CD4-positive, CD25-positive, alpha-beta regulatory T cell (primary cell): ENCODE measurements at regions not wholly inside any gene's neighbourhood (a gene's known extent, or its start where the extent isn't known, plus 50 kb on each side); places are given as distances from the start of the nearest gene placed in this dataset.

Experiments
- ATAC-seq, 2 donors: fragments of 150-1000 bp; cut with Tn5 transposase; one replicate each; pipeline ENCODE4 v1.10.0; 2021; ENCODE audit warnings: low read depth in 2 of 2, moderate number of reproducible peaks in 2 of 2, moderate library complexity in 1 of 2
- DNase-seq, 3 donors: peaks; one replicate each; pipeline versions ENCODE4 v3.0.0 to v3.0.0-alpha.2; 2012 to 2022; ENCODE audit warnings: mixed read lengths in 1 of 3
- H3K27ac ChIP-seq: one replicate; pipeline ENCODE4 v1.7.0; 2013; ENCODE audit warnings: mild to moderate bottlenecking, low read length; ENCODE audit not compliant: insufficient read depth, poor library complexity, severe bottlenecking
- H3K27me3 ChIP-seq: one replicate; pipeline ENCODE4 v1.7.0; 2013; ENCODE audit warnings: low read length; ENCODE audit not compliant: control insufficient read depth, insufficient read depth
- H3K36me3 ChIP-seq: one replicate; pipeline ENCODE4 v1.7.0; 2013; ENCODE audit warnings: mild to moderate bottlenecking, low read length, moderate library complexity; ENCODE audit not compliant: control insufficient read depth, insufficient read depth
- H3K4me1 ChIP-seq: 2 replicates; pipeline ENCODE4 v1.7.0; 2013; ENCODE audit warnings: mild to moderate bottlenecking, low read length; ENCODE audit not compliant: insufficient read depth, control insufficient read depth, poor library complexity, severe bottlenecking
- H3K4me3 ChIP-seq: one replicate; pipeline ENCODE4 v1.7.0; 2013; ENCODE audit warnings: low read depth, mild to moderate bottlenecking, low read length, moderate library complexity
- H3K9me3 ChIP-seq, 2 experiments: 1 replicate in 1 of 2; 2 replicates in 1 of 2; pipeline ENCODE4 v1.7.0; 2013; ENCODE audit warnings: low read length in 2 of 2, mild to moderate bottlenecking in 1 of 2, moderate library complexity in 1 of 2; ENCODE audit not compliant: control insufficient read depth in 2 of 2
- H3K27ac Mint-ChIP-seq, 3 donors: one replicate each; pipeline ENCODE4 v1.8.0; 2020 to 2022; ENCODE audit warnings: mild to moderate bottlenecking in 3 of 3, mixed read lengths in 3 of 3, moderate library complexity in 2 of 3
- H3K27me3 Mint-ChIP-seq: one replicate; pipeline ENCODE4 v1.8.0; 2022; ENCODE audit warnings: mild to moderate bottlenecking, mixed read lengths
- H3K36me3 Mint-ChIP-seq: one replicate; pipeline ENCODE4 v1.8.0; 2020; ENCODE audit warnings: mixed read lengths
- H3K4me1 Mint-ChIP-seq, 4 donors: one replicate each; pipeline ENCODE4 v1.8.0; 2020 to 2022; ENCODE audit warnings: mixed read lengths in 4 of 4, mild to moderate bottlenecking in 1 of 4
- H3K4me3 Mint-ChIP-seq, 4 donors: one replicate each; pipeline ENCODE4 v1.8.0; 2020 to 2022; ENCODE audit warnings: mild to moderate bottlenecking in 4 of 4, mixed read lengths in 4 of 4, moderate library complexity in 3 of 4
- H3K9me3 Mint-ChIP-seq, 7 donors: one replicate each; pipeline ENCODE4 v1.8.0; 2020 to 2022; ENCODE audit warnings: mixed read lengths in 7 of 7, mild to moderate bottlenecking in 3 of 7, moderate library complexity in 2 of 7

DNA sequence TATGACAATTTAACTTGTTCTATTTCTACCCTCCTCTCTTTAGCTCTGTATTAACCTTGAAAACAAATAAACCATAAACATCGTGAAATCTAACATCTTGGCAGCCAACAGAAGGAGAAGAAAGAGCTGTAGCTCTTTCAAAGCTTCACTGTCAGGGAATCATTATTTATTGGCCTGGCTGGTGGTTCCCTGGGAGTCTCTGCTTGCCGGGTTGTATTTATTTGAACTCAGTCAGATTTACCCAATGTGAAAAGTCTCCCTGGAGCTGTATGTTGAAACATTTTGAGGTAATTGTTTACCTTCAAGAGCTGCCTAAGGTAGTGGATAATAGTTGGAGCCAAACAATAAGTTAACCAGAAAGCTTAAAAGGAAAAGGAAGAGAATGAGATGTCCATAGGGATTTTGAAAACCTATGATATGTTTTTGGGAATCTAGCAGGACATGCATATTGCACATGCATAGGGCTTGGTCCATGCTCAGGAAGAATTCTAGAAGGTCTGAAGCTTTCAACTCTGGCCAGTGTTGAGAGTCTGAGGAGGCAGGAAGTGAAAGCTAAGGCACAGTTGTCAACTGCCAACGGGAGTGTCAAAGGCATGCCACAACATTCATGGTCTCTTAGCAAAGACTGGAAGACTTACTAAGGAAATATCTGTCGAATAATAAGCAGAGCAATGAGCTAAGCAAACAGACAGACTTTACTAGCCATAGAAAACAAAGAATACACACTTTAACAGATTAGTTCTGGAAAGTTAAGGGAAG is 621.6 kb downstream of the PCDH7 start:
- no peak overlapping the region for H3K4me3 Mint-ChIP-seq
- ATAC-seq = no peak
- Histone ChIP-seq H3K4me3 (no peak overlapping the region), H3K27me3 (no peaks in the 10 kb centered on the region), H3K27ac (no peak overlapping the region), H3K9me3 (peaks cover 18% of the 10 kb centered on the region in 2 experiments), H3K4me1 (no peaks in the 10 kb centered on the region), H3K36me3 (no peaks in the 10 kb centered on the region)
- DNase-seq = no peak
- H3K4me1 Mint-ChIP-seq = no peaks in the 10 kb centered on the region
- H3K36me3 Mint-ChIP-seq = peaks cover 3% of the 10 kb centered on the region
- no peaks in the 10 kb centered on the region for H3K27me3 Mint-ChIP-seq
- peaks cover 0 to 23% (median 2%) of the 10 kb centered on the region in 7 donors for H3K9me3 Mint-ChIP-seq
- no peak overlapping the region for H3K27ac Mint-ChIP-seq

DNA sequence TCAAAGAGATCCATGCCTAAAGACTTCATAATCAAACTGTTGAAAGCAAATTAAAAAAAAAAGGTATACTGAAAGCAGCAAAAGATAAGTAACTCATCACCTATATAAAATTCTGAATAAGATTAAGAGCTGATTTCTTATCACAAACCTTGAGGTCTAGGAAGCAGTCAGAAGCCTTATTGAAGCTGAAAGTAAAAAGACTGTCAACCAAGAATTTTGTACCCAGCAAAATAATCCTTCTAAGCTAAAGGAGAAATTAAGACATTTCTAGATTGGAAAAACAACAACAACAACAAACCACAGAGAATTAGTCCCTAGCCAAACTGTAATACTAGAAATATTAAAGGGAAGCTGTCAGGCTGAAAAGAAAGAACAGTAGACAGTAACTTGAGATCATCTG is 622.9 kb downstream of the PCDH7 start:
- H3K4me3 ChIP-seq = no peak overlapping the region
- H3K36me3 ChIP-seq = no peaks in the 10 kb centered on the region
- no peak overlapping the region for H3K27ac Mint-ChIP-seq
- H3K9me3 ChIP-seq = peaks cover 14 to 18% of the 10 kb centered on the region in 2 experiments
- H3K27me3 Mint-ChIP-seq = no peaks in the 10 kb centered on the region
- ATAC-seq (no peak), DNase-seq (no peak)
- H3K4me1 ChIP-seq = no peaks in the 10 kb centered on the region
- H3K27me3 ChIP-seq = no peaks in the 10 kb centered on the region
- H3K4me3 Mint-ChIP-seq = no peak overlapping the region
- H3K27ac ChIP-seq = no peak overlapping the region
- H3K36me3 Mint-ChIP-seq = peaks cover 3% of the 10 kb centered on the region
- no peaks in the 10 kb centered on the region for H3K4me1 Mint-ChIP-seq
- peaks cover 0 to 20% (median 2%) of the 10 kb centered on the region in 7 donors for H3K9me3 Mint-ChIP-seq

DNA sequence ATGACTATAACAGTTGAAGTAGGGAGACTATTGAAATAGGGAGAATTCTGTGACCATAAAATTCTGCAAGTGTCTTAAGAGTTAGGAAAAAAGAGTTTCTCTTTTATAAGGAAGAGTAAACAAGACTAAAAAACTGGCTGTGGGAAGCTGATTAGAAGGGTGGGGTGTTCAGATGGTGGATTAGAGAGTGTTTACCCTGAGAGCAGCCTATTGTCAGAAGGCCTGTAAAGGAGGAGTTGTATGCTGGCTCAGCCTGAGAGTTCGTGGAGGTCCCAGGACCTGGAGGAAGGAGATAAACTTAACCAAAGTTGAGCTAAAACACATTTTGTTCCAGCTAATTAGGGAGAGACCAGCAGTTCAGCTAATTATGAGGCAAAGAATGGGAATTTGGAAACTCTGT is 629.7 kb downstream of the PCDH7 start:
- Histone ChIP-seq H3K27ac (no peak overlapping the region), H3K36me3 (no peaks in the 10 kb centered on the region), H3K4me3 (no peak overlapping the region), H3K9me3 (peaks cover 0 to 5% of the 10 kb centered on the region in 2 experiments), H3K27me3 (no peaks in the 10 kb centered on the region), H3K4me1 (no peaks in the 10 kb centered on the region)
- ATAC-seq (no peak), DNase-seq (no peak)
- no peaks in the 10 kb centered on the region for H3K27me3 Mint-ChIP-seq
- H3K4me3 Mint-ChIP-seq = peak overlapping the region in 1 of 4 donors; percentile 32
- no peaks in the 10 kb centered on the region for H3K4me1 Mint-ChIP-seq
- H3K36me3 Mint-ChIP-seq = no peaks in the 10 kb centered on the region
- H3K9me3 Mint-ChIP-seq = peaks cover 1 to 9% (median 4%) of the 10 kb centered on the region in 7 donors
- H3K27ac Mint-ChIP-seq = no peak overlapping the region

DNA sequence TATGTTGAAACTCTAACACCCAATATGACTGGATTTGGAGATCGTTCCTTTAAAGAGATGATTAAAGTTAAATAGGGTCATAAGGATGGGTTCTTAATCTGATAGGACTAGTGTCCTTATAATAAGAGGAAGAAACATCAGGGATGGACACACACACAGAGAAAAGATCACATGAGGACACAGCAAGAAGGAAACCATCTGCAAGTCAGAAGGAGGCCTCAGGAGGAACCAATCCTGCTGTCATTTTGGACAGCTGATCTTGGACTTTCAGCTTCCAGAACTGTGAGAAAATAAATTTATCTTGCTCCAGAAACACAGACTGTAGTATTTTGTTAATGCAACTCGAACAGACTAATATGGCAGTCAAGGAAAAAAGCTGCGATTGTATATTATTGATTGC is 631.5 kb downstream of the PCDH7 start:
- no peak for ATAC-seq
- H3K27me3 ChIP-seq = no peaks in the 10 kb centered on the region
- Mint-ChIP-seq H3K4me1 (no peaks in the 10 kb centered on the region), H3K27me3 (no peaks in the 10 kb centered on the region), H3K4me3 (no peak overlapping the region), H3K9me3 (peaks cover 2 to 9% (median 4%) of the 10 kb centered on the region in 7 donors), H3K27ac (no peak overlapping the region), H3K36me3 (no peaks in the 10 kb centered on the region)
- no peaks in the 10 kb centered on the region for H3K36me3 ChIP-seq
- no peak overlapping the region for H3K27ac ChIP-seq
- H3K9me3 ChIP-seq = peaks cover 5 to 7% of the 10 kb centered on the region in 2 experiments
- H3K4me3 ChIP-seq = no peak overlapping the region
- no peaks in the 10 kb centered on the region for H3K4me1 ChIP-seq
- no peak for DNase-seq

DNA sequence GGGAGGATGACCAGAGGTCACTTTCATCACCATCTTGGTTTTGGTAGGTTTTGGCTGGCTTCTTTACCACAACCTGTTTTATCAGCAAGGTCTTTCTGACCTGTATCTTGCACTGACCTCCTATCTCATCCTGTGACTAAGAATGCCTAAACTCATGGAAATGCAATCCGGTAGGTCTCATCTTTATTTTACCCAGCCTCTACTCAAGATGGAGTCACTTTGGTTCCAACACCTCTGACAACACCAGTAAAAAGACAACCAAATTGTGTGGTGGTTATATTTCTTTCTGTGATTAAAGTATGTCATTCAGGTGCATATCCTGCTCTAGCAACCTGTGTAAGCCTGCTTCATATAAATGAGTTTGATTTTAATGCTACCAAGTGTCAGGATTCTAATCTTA is 636.7 kb downstream of the PCDH7 start:
- Mint-ChIP-seq H3K4me3 (no peak overlapping the region), H3K27me3 (no peaks in the 10 kb centered on the region), H3K4me1 (no peaks in the 10 kb centered on the region), H3K36me3 (no peaks in the 10 kb centered on the region), H3K27ac (no peak overlapping the region), H3K9me3 (peaks cover 1 to 16% (median 4%) of the 10 kb centered on the region in 7 donors)
- Histone ChIP-seq H3K27me3 (no peaks in the 10 kb centered on the region), H3K4me3 (no peak overlapping the region), H3K9me3 (peaks cover 6 to 7% of the 10 kb centered on the region in 2 experiments), H3K4me1 (no peaks in the 10 kb centered on the region), H3K36me3 (no peaks in the 10 kb centered on the region), H3K27ac (no peak overlapping the region)
- DNase-seq (no peak), ATAC-seq (no peak)

DNA sequence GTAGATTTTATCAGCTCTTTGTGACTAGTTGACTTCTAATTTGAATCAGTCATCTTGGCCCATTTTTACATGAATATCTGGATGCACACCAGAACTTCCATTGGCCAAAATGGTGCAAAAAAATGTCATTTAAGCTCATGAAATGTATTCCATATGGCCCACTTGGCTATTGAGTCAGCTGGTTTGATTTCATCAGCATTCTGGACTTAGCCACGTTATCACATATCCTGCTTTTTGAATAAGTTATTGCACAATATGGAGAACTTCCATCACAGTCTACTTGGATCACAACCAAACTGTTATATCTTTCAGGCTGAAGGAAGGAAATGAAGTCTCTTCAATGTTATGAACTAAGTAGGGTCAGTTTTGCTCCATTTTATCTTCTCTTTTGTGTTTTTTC is 640.6 kb downstream of the PCDH7 start:
- H3K9me3 Mint-ChIP-seq = peaks cover 0 to 21% (median 7%) of the 10 kb centered on the region in 7 donors
- H3K27me3 Mint-ChIP-seq = no peaks in the 10 kb centered on the region
- H3K36me3 Mint-ChIP-seq = no peaks in the 10 kb centered on the region
- no peaks in the 10 kb centered on the region for H3K4me1 ChIP-seq
- no peak overlapping the region for H3K27ac Mint-ChIP-seq
- H3K4me1 Mint-ChIP-seq = no peaks in the 10 kb centered on the region
- peaks cover 4 to 5% of the 10 kb centered on the region in 2 experiments for H3K9me3 ChIP-seq
- no peak for ATAC-seq
- DNase-seq = no peak
- H3K36me3 ChIP-seq = no peaks in the 10 kb centered on the region
- no peak overlapping the region for H3K27ac ChIP-seq
- no peak overlapping the region for H3K4me3 Mint-ChIP-seq
- H3K4me3 ChIP-seq = no peak overlapping the region
- H3K27me3 ChIP-seq = no peaks in the 10 kb centered on the region

DNA sequence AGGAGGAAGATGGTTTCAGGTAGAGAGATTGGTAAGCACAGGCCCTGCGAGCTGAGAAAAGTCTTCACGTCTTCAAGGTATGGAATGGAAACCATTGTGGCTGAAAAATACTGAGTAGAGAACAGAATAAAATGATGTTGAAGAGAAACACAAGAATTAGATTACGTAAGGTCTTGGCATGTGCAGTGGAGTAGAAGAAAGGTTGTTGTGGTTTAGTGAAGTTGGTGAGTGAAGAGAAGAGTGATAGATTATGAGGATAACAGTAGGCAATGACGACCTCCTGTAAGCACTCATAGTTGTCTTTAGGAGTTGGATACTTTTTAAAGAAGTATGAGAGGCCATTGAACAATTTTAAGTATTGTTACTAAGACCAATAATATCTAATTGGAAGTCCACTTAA is 642.6 kb downstream of the PCDH7 start:
- H3K27ac Mint-ChIP-seq = no peak overlapping the region
- H3K9me3 Mint-ChIP-seq = peaks cover 0 to 21% (median 7%) of the 10 kb centered on the region in 7 donors
- DNase-seq = no peak
- ATAC-seq = no peak
- H3K4me1 ChIP-seq = no peaks in the 10 kb centered on the region
- H3K27ac ChIP-seq = no peak overlapping the region
- no peaks in the 10 kb centered on the region for H3K27me3 Mint-ChIP-seq
- H3K36me3 ChIP-seq = no peaks in the 10 kb centered on the region
- H3K9me3 ChIP-seq = peaks cover 0 to 2% of the 10 kb centered on the region in 2 experiments
- no peak overlapping the region for H3K4me3 ChIP-seq
- no peak overlapping the region for H3K4me3 Mint-ChIP-seq
- H3K27me3 ChIP-seq = no peaks in the 10 kb centered on the region
- no peaks in the 10 kb centered on the region for H3K4me1 Mint-ChIP-seq
- no peaks in the 10 kb centered on the region for H3K36me3 Mint-ChIP-seq
